Testis (tissue), 2 donors: ENCODE measurements at regions not wholly inside any gene's neighbourhood (a gene's known extent, or its start where the extent isn't known, plus 50 kb on each side); places are given as distances from the start of the nearest gene placed in this dataset.

Experiments used
- POLR2A ChIP-seq: fragments of 450-650 bp; IDR thresholded peaks from one replicate; pipeline ENCODE4 v1.6.1; 2017; ENCODE audit warnings: antibody characterized with exemption, mild to moderate bottlenecking, moderate library complexity
- TF ChIP-seq, protein P1 (sequence below), 3 experiments: fragments of 450-650 bp in 2 of 3; fragments of 200-600 bp in 1 of 3; sonication (generic) in 1 of 3; IDR thresholded peaks; one replicate each; pipeline ENCODE4 v1.5.1; 2016 to 2019; ENCODE audit warnings: antibody characterized with exemption in 3 of 3, mild to moderate bottlenecking in 2 of 3, moderate library complexity in 1 of 3

- TF ChIP-seq, protein P1, sequence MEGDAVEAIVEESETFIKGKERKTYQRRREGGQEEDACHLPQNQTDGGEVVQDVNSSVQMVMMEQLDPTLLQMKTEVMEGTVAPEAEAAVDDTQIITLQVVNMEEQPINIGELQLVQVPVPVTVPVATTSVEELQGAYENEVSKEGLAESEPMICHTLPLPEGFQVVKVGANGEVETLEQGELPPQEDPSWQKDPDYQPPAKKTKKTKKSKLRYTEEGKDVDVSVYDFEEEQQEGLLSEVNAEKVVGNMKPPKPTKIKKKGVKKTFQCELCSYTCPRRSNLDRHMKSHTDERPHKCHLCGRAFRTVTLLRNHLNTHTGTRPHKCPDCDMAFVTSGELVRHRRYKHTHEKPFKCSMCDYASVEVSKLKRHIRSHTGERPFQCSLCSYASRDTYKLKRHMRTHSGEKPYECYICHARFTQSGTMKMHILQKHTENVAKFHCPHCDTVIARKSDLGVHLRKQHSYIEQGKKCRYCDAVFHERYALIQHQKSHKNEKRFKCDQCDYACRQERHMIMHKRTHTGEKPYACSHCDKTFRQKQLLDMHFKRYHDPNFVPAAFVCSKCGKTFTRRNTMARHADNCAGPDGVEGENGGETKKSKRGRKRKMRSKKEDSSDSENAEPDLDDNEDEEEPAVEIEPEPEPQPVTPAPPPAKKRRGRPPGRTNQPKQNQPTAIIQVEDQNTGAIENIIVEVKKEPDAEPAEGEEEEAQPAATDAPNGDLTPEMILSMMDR (IDR thresholded peaks at IDR 0.05) = no peak
- TF ChIP-seq POLR2A = no peak
These were observed 1620.6 kb upstream of the MIR17HG start for GRCh38 chr13:89726690-89727435.
